ENCODE measurements at regions not wholly inside any gene's neighbourhood (a gene's known extent, or its start where the extent isn't known, plus 50 kb on each side); places are given as distances from the start of the nearest gene placed in this dataset.

DNA sequence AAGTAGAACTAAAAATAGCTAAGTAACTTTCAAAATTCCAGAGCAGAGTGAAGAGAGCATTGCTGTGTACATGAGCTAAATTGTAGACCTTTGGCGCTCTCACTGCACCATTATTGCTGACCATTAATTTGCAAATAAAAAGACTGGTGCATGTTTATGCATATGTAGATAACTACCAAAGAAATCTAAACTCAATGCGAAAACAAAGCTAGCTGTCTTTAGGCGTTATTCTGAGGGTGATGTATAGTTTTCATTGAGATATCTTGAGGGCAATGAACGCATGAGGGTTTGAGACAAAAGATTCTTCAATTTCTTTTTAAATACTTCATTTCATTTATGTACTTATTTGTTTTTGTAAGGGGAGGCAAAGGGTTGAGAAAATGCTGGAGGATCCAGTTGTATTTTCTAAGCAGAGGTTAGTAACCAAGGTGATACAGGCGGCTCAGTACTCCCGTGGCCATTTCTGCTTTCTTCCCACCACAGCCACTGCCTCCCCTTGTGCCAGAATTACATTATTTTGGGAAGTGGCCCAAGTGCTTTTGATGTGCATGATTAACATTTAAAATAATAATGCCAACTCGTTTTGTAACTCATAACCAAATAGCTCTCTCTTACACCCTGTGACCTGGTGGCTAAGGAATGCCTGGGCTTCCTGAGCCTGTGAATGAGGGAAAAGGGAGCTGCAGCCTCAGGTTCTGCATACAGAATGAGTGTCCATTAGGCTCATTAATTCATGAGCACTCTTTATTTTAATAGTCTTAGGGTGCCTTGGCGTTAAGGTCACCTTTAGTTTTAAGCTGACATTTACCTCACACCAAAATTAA lies 797.8 kb upstream of the GYPC start:
- DNase-seq (ENCODE audit: low spot score), result no peak

DNA sequence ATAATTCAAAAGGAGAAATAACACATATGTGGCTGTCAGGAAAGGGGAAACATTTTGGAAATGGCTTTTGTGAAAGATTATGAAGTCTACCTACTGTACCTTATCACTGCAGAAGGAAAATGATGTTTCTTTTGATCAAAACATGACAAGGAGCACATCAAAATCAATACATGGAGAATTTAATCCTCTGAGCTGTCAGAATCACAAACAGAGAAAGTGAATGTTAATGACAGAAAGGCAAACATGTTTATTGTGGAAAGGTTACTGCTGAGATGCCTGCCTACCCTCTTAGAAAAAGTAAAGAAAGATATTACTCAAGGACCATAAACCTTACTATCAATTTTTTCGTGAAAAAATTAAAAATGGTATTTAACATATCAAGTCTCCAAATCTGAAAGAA lies 794.5 kb upstream of the GYPC start:
- DNase-seq (ENCODE audit: low spot score), result no peak

DNA sequence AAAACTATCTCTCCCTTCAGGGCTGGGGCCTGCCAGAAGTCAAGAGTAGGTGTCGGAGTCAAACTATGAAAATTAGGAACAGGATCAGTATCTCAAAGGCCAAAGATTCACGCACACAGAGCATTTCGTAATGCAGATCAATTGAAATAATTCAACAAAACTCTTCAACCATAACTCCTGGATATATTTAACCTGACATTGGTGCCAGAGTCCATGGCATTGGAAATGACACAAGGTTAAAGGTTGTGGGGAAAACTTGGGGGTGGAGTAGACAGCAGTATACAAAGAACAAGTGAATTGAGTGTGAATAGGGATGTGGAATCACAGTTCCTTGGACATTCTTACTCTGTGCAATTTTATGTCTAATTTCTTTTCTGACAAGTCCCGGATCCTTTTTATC lies 788.0 kb upstream of the GYPC start:
- DNase-seq (ENCODE audit: low spot score), result no peak

DNA sequence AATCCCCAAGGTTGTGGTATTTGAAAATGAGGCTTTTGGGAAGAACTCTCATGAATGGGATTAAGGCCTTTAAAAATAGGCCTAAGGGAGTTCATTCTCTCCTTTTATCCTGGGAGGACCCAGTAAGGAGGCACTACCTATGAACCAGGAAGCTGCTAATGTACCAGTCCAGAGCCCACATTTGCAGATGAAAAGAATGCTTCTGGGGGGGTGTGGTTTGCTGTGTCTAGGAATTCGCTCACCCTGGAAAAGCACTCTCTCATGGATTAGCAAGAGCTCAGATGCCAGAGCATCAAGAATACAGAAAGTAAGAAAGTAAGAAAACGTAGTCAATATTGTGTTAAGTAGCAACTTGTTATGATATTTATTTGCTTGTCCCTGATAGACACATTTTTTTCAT lies 785.7 kb upstream of the GYPC start:
- no peak for DNase-seq (ENCODE audit: low spot score)

DNA sequence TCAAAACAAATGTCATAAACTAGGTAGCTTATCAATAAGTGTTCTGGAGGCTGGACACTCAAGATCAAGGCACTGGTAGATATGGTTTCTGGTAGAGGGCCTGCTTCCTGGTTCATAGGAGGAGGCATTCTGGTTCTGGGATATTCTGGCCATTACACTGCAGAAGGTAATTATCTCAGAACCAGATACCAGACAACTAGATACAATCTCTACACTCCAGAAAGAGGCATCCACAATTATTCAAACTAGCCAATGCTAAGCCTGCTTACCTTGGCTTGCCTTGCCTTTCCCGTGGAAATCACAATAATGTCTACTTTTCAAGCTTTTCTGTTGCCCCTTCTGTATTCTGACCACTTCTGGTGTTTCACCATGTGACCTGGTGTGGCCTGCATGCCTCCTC lies 785.2 kb upstream of the GYPC start:
- DNase-seq (ENCODE audit: low spot score), result no peak

DNA sequence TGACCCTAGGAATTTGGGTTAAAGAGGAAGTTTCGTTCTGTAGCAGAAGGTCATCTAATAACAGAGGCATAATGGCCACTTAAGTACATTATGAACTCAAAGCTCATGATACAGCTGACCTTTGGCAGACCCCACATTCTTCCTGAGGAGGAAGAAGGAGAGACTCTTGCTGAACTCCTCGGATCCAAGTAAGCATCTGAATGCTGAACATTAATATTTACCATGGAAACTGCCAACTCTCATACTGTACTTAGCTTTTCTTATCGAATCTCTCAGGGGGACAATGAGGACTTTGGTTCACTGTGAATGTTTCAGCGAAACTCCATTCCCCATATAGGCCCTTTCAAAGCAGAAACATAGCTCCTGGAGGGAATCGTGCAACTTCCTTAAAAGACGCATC lies 781.4 kb upstream of the GYPC start:
- DNase-seq (ENCODE audit: low spot score), result no peak

DNA sequence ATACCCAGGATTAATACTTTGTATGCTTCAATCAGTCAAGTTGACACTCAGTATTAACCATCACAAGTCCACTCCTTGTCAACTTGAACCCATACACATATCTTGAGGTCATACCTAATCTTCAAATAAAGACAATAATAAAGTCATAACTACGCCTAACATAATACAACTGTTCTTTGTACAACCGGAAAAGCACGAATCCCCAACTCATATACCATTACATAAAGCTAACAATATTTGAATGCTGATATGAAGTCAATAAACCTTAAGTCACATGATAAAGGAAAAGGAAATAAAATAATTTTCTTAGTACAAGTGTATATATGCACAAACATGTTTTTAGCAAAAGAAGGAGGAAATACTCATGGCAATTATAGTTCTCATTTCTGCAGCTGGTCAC lies 770.6 kb upstream of the GYPC start:
- no peak for DNase-seq (ENCODE audit: low spot score)

DNA sequence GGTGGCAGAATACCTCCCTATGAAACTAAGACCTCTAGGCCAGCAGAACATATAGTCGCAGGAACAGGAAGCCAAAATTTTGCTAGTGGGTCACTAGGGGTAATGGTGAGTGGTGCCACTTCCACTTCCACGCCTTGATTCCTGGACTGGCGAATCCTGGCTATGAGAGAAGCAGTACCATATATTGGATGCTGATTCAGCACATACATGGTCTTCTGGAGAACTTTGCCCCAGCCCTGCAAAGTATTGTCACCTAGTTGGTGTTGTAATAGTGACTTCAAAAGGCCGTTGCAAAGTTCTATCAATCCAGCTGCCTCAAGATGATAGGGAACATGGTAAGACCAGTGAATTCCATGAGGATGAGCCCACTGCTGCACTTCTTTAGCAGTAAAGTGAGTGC lies 769.8 kb upstream of the GYPC start:
- no peak for DNase-seq (ENCODE audit: low spot score)

DNA sequence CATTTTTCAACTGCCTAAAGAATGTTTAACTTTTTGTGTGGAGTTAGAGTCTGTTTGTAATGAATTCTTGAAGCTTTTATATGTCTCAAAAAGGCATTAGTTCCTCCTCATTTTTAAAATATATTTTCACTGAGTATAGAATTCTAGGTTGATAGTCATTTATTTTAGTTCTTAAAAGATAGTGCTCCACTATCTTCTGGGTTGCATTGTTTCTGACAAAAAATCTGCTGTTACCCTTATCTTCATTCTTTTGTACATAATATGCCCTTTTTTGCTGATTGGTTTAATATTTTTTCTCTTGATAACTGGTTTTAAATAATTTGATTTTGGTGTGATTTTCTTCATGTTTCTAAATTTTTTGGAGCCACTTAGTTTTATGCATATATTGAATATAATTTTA lies 754.7 kb upstream of the GYPC start:
- DNase-seq (ENCODE audit: low spot score), result no peak

DNA sequence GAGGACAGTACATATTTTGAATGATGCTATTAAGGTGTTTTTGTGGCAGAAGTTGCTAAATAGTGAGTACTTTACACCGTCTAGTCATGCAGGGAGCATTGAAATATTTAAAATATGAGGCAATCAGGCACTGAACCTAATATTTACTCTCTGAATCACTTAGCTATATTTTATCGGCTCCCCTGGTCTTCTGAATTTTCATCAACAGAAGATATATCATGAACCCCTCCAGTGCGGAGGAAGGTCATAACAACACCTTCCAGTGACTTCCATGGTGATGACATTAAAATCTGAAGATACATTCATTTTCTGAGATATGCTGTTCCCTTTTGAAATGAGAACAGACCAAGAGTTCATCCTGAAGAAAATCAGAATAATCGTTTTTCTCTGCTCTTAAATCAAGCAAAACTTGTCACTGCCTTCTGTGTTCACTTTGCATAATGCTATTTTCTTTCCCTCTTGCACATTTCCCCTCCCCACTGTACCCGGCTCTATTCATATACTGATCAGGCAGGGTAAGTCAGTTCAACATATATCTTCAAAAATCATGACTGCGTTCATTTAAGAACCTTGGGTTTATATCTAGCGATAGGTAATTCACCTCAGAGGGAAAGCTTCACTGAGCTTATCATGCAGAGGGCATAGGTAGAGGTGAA lies 729.9 kb upstream of the GYPC start:
- DNase-seq (ENCODE audit: low spot score), result no peak

DNA sequence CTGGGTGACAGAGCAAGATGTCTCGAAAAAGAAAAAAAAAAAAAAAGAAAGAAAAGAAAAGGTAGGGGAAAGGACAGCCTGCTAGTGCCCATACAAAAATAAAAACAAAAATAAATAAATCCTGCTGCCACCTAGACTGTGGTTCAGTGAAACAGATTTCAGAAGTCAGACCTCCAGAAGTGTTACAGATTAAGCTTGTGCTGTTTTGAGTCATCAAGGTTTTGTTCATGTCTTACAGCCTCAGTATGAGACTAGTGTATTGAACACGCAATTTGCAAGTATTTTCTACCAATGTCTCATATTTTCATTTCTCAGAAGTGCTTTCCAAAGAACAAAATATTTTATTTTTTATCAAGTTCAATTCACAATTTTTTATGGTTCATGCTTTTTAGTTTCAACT lies 720.4 kb upstream of the GYPC start:
- DNase-seq (ENCODE audit: low spot score), result no peak

DNA sequence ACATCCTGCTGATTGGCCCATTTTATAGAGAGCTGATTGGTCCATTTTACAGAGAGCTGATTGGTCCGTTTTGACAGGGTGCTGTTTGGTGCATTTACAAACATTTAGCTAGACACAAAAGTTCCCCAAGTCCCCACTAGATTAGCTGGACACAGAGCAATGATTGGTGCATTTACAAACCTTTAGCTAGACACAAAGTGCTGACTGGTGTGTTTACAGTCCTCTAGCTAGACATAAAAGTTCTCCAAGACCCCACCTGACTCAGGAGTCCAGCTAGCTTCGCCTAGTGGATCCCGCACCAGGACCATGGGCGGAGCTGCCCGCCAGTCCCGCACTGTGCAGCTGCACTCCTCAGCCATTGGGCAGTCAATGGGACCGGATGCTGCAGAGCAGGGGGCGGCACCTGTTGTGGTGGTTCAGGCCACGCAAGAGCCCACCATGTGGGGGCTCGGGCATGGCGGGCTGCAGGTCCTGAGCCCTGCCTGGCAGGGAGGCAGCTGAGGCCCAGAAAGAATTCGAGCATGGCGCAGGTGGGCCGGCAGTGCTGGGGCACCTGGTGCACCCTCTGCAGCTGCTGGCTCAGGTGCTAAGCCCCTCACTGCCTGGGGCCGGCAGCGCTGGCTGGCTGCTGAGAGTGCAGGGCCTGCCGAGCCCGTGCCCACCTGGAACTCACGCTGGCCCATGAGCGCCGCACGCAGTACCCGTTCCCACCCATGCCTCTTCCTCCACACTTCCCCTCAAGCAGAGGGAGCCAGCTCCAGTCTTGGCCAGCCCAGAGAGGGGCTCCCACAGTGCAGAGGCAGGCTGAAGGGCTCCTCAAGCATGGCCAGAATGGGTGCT lies 713.2 kb upstream of the GYPC start:
- DNase-seq (ENCODE audit: low spot score), result no peak

DNA sequence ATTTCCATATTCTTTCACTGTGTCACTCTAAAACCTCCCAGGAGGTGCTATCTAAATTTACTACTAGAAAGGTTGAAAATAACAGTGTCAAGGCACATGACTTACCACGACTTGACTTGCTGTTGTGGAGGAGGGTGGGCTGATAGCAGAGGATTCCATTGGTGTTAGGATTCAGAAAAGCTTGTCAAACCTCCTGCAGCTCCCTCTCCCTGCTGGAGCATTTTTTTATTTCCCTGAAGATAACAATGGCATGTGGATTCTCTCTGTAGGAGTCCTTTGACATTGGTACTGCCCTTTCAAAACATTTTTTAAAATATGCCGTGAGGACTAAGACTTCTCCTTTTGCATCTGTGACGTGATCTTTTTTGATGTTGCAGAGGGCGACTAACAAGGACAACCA lies 696.9 kb upstream of the GYPC start:
- no peak for DNase-seq (ENCODE audit: low spot score)

DNA sequence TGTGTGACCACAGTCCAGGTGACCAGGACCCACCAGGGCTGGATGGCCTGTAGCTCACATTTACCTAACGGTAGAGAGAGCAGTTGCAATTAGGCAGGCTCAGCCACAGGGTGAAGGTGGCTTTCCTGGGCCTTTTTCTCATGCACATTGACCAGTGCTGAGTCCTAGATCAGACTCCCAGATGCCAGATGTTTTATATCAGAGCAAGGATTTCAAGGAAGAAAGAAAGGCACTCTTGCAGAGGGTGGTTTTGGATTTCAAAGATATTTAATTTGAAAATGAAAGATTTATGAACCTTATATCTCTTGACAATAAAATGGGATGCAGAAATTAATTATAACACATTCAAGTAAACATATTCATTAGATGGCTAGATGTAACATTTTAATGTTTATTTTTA lies 694.2 kb upstream of the GYPC start:
- no peak for DNase-seq (ENCODE audit: low spot score)

DNA sequence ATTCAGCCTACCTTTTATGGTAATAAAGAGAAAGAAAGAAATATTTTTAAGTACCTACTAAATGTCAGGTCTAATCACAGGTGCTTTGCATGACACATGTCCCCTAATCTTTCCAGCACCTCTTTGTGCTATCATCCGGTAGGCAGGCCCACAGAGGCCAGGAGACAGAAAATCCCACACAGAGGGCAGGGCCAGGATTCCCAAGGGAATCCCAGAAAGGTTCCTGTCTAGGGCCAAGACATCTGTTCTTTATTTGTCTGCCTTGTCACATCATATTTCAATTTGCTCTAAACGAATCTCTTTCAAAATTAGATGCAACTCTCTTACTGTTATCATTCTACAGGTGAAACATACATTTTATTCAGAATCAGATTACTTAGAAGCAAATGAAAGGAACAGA lies 676.1 kb upstream of the GYPC start:
- no peak for DNase-seq (ENCODE audit: low spot score)

DNA sequence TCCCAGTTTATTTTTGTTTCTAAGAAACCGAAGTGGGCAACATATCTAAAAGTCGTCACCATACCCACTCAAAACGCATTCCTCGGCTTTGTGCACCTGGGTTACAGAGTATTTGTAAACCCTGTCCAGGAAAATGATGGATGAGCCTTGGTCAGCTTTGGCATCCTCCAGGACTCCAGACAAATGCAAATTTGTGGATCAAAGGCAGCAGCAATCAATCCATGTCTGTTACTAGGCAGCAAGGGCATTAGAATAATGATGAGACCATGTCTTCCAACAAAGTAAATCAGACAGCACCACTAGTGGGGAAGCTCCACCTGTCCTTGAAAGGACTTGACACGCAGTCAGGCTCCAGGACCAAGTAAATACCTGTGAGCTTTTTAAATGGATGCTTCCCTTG lies 672.6 kb upstream of the GYPC start:
- no peak for DNase-seq (ENCODE audit: low spot score)

DNA sequence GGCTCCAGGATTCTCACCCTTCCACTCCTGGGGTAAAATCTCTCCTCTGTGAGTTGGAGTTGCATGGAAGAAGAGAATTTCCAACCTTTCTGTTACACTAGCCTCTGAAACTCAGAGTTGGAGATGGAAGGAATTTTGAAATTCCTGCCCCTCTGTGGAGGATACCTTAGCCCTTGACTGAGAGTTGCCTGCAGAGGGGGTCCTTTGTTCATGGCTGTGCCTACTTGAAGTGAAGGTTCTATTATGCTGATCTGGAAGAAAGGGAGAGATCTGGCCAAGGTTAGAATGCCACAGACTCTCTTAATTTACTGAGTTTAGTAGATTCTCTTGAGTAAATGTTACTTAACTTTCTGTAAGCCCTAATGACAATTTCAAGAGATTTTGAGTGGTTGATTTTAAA lies 626.6 kb upstream of the GYPC start:
- DNase-seq (ENCODE audit: low spot score), result no peak

DNA sequence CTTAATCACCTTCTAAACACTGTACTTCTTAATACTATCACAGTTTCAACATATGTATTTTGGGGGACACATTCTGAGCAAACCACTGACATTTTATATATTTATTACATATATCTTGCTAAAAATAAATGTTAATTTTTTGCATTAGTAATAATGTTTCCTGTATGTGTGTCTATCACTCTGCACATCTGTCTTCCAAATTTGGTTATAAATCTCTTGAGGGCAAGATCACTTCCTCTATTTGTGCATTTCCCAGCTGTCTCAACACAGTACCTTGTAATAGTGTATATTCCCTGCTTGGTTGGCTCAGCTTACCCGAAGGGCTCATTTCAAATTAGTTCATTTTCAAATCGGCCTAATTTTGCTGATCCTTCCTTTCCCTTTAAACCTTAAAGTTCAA lies 617.1 kb upstream of the GYPC start:
- no peak for DNase-seq (ENCODE audit: low spot score)

DNA sequence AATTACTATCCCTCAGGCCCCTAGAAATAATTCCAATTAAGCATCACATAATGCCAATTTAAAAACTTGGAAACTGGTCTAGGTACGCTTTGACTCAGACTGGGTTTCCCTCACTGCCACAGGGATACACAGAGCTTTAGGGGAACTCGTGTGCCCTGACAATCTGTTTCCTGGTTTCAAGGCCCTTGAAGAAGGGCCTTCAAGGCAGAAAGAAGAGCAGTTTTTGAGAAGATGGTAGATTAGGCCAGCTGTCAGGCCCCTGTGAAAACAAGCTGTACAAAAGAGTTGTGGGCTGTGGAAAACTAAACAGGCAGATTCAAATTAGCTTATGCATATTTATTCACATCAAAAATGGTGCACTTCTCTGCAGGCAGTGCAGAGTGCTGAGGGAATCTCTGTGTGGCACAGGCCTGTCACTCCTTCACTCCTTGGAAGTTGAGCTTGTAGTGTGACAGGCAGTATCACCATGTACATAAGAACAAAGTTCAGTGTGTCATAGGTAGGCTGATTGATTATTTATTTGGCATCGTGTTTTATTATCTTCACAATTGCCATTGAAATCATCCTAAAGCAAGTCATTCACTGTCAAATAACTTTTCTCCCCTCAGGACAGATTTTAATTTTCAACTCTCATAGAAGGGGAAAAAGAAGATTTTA lies 614.4 kb upstream of the GYPC start:
- DNase-seq (ENCODE audit: low spot score), result no peak

DNA sequence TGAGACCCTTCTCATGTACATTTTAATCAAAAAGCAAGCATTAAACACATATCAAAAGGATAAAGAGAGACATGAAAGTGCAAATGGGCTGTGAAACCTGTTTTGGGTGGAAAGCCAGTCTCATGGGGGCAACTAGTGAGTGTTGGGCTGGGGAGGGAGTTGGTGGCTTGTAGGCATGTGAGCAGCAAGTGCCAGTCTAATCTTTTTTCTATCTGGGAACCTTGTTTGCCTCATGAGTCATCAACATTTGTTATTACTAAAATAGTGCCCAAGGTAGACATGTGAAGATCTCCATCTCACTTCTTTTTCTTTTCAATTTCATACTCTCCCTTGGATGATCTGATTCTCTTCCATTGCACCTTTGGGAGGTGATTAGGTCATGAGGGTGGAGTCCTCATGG lies 613.9 kb upstream of the GYPC start:
- no peak for DNase-seq (ENCODE audit: low spot score)

DNA sequence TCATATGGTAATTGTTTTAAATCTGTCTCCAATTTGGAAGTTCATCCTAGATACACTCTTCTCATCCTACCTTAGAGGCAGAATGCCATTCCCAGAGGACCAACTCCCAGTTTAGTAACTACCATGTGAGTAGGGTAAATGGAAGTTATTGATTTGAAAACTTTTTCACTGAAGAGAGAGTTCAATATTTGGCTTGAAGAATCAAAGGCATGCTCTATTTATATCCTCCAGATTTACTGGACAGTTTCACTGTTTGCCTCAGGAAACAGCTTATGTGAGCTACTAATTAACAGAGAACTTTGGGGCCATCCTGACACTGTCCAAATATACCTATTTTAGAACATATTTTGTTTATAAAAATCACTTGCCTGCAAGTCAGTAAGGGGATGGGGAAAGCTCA lies 607.2 kb upstream of the GYPC start:
- no peak for DNase-seq (ENCODE audit: low spot score)

DNA sequence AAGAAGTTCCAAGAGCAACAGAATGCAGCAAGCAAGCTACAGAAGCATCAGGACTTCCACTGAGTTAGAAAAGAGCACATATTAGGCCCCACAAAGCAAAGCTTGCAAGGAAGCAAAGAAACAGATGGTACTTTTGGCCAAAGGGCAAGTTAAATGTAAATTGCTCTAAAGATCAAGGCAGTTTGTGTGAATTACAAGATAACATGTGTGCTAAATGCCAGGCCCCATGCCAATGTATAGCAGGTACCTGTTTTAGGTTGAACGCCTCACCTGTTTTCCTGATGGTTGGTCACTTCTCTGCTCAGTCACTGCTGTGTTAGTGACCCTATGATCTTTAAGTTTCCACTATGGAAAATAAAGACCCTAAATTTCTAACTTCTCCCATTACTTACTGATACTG lies 606.5 kb upstream of the GYPC start:
- no peak for DNase-seq (ENCODE audit: low spot score)
